ENCODE measurements at regions not wholly inside any gene's neighbourhood (a gene's known extent, or its start where the extent isn't known, plus 50 kb on each side); places are given as distances from the start of the nearest gene placed in this dataset.

GRCh38 chr16:35574011-35574410 lies 2114.6 kb downstream of the TP53TG3F start (continued):
- no peak for TF ChIP-seq ELF1 (IDR thresholded peaks at IDR 0.05; ENCODE audit: borderline replicate concordance, low read depth)
- TF ChIP-seq CBX3 (IDR thresholded peaks at IDR 0.05; ENCODE audit: low read depth) = no peak
- no peak for TF ChIP-seq POLR2A (IDR thresholded peaks at IDR 0.05; ENCODE audit: borderline replicate concordance, extremely low read depth, insufficient read depth, insufficient read length)
- no peak for TF ChIP-seq ZNF274 (IDR thresholded peaks at IDR 0.05; ENCODE audit: low read depth, low read length)
- no peak for TF ChIP-seq EZH2phosphoT487 (IDR thresholded peaks at IDR 0.05; ENCODE audit: borderline replicate concordance)
- TF ChIP-seq FOSL1 (IDR thresholded peaks at IDR 0.05; ENCODE audit: low read depth) = no peak
- no peak for TF ChIP-seq POLR2AphosphoS5 (IDR thresholded peaks at IDR 0.05; ENCODE audit: low read depth, low read length)
- no peak for TF ChIP-seq MAX (IDR thresholded peaks at IDR 0.05)
- no peak for TF ChIP-seq ZFX (IDR thresholded peaks at IDR 0.05)

- Histone ChIP-seq H3K9me3 (ENCODE audit: control insufficient read depth in 1 of 2, insufficient read depth in 1 of 2, low read depth in 1 of 2, low read length in 2 of 2) (no peaks in the 10 kb centered on the region), H3K27me3 (ENCODE audit: insufficient read depth, low read length) (no peaks in the 10 kb centered on the region), H3K79me2 (ENCODE audit: insufficient read depth, low read length) (no peaks in the 10 kb centered on the region), H3K4me3 (replicated peaks in 1 of 2; ENCODE audit: low read depth in 1 of 2, low read length in 2 of 2) (no peak overlapping the region), H3K9ac (ENCODE audit: low read length) (no peak overlapping the region), H3K4me1 (ENCODE audit: control insufficient read depth in 1 of 2, insufficient read depth in 2 of 2, low read length in 2 of 2) (no peaks in the 10 kb centered on the region), H2AFZ (ENCODE audit: low read depth, low read length, poor library complexity, severe bottlenecking) (no peak overlapping the region), H3K9me2 (ENCODE audit: insufficient read depth) (no peaks in the 10 kb centered on the region), H3K27ac (ENCODE audit: low read depth, low read length) (no peak overlapping the region), H4K20me1 (ENCODE audit: insufficient read depth) (no peaks in the 10 kb centered on the region), H3K36me3 (ENCODE audit: control insufficient read depth in 1 of 2, insufficient read depth in 2 of 2, low read length in 2 of 2) (no peaks in the 10 kb centered on the region), H3K4me2 (ENCODE audit: low read length) (no peak overlapping the region)
- ChIA-PET CTCF (no interaction called here), POLR2A (no interaction called here), RAD21 (ENCODE audit: low non-redundant PET in 1 of 2, low total read pairs in 2 of 2, uncharacterized antibody in 2 of 2, unreplicated experiment in 2 of 2) (no interaction called here)
- no peak for TF ChIP-seq SIN3A (IDR thresholded peaks at IDR 0.05; ENCODE audit: low read depth)
- TF ChIP-seq, protein P1, sequence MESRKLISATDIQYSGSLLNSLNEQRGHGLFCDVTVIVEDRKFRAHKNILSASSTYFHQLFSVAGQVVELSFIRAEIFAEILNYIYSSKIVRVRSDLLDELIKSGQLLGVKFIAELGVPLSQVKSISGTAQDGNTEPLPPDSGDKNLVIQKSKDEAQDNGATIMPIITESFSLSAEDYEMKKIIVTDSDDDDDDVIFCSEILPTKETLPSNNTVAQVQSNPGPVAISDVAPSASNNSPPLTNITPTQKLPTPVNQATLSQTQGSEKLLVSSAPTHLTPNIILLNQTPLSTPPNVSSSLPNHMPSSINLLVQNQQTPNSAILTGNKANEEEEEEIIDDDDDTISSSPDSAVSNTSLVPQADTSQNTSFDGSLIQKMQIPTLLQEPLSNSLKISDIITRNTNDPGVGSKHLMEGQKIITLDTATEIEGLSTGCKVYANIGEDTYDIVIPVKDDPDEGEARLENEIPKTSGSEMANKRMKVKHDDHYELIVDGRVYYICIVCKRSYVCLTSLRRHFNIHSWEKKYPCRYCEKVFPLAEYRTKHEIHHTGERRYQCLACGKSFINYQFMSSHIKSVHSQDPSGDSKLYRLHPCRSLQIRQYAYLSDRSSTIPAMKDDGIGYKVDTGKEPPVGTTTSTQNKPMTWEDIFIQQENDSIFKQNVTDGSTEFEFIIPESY (IDR thresholded peaks at IDR 0.05; ENCODE audit: extremely low read depth, insufficient replicate concordance, low read length) = no peak
- ATAC-seq (no peak), DNase-seq (ENCODE audit: low read depth, low spot score) (no peak)
- intact Hi-C loops (cut with micrococcal nuclease) = no loop called here
- BruUV-seq (replicated peaks) = no TSS peak
Observed at GRCh38 chr16:35574454-35575431, 2115.3 kb downstream of the TP53TG3F start.

Measured in HCT116 (cell line).